Smooth muscle cell (in vitro differentiated cells): ENCODE measurements at regions not wholly inside any gene's neighbourhood (a gene's known extent, or its start where the extent isn't known, plus 50 kb on each side); places are given as distances from the start of the nearest gene placed in this dataset.

Source experiments
- DNase-seq: peaks from one replicate; lab custom pipeline; 2025; ENCODE audit not compliant: unreplicated experiment; lab: John Stamatoyannopoulos, UW
- H2AFZ ChIP-seq: fragments of 200-600 bp; sonication (generic); 2 replicates; pipeline ENCODE4 v1.6.0; 2016; ENCODE audit warnings: antibody characterized with exemption, low read depth, mild to moderate bottlenecking
- H3F3A ChIP-seq: fragments of 200-600 bp; sonication (generic); 2 replicates; pipeline ENCODE4 v1.6.0; 2017; ENCODE audit warnings: antibody characterized with exemption, low read depth
- H3K27ac ChIP-seq: fragments of 200-600 bp; sonication (generic); 2 replicates; pipeline ENCODE4 v1.5.1; 2016; ENCODE audit warnings: low read depth, mild to moderate bottlenecking
- H3K27me3 ChIP-seq: fragments of 200-600 bp; sonication (generic); 2 replicates; pipeline ENCODE4 v1.6.1; 2016; ENCODE audit warnings: low read depth, mild to moderate bottlenecking
- H3K36me3 ChIP-seq: fragments of 200-600 bp; sonication (generic); 2 replicates; pipeline ENCODE4 v1.5.1; 2016; ENCODE audit warnings: low read depth
- H3K4me1 ChIP-seq: fragments of 200-600 bp; sonication (generic); 2 replicates; pipeline ENCODE4 v1.5.1; 2016; ENCODE audit warnings: low read depth
- H3K4me2 ChIP-seq: fragments of 200-600 bp; sonication (generic); 2 replicates; pipeline ENCODE4 v1.6.0; 2016; ENCODE audit warnings: mild to moderate bottlenecking
- H3K4me3 ChIP-seq: fragments of 200-600 bp; sonication (generic); 2 replicates; pipeline ENCODE4 v1.5.1; 2016; ENCODE audit warnings: mild to moderate bottlenecking
- H3K79me2 ChIP-seq: fragments of 200-600 bp; sonication (generic); 2 replicates; pipeline ENCODE4 v1.6.0; 2016; ENCODE audit warnings: low read depth, mild to moderate bottlenecking
- H3K9ac ChIP-seq: fragments of 200-600 bp; sonication (generic); 2 replicates; pipeline ENCODE4 v1.6.0; 2016; ENCODE audit warnings: low read depth
- H3K9me3 ChIP-seq: fragments of 200-600 bp; sonication (generic); replicated peaks from 2 replicates; pipeline ENCODE4 v1.5.1; 2016; ENCODE audit warnings: low read depth
- H4K20me1 ChIP-seq: fragments of 200-600 bp; sonication (generic); 2 replicates; pipeline ENCODE4 v1.6.0; 2016; ENCODE audit warnings: low read depth
- CTCF ChIP-seq: fragments of 200-600 bp; sonication (generic); IDR thresholded peaks from 2 replicates; pipeline ENCODE4 v1.5.1; 2017; ENCODE audit warnings: borderline replicate concordance, mild to moderate bottlenecking, antibody characterized with exemption; ENCODE audit not compliant: insufficient read depth, poor library complexity, severe bottlenecking
- WGBS: methylation state at CpG from one replicate; pipeline ENCODE4 v1.1.7; 2016; ENCODE audit warnings: low lambda C conversion rate; 5-methylcytosine and 5-hydroxymethylcytosine counted together

GRCh38 chr14:30006695-30007094 lies 79.0 kb upstream of the PRKD1 start:
- no peak for DNase-seq
- Histone ChIP-seq H3K27me3 (no peaks in the 10 kb centered on the region), H3K9ac (no peak overlapping the region), H3K79me2 (no peaks in the 10 kb centered on the region), H2AFZ (no peak overlapping the region), H4K20me1 (no peaks in the 10 kb centered on the region), H3K4me1 (no peaks in the 10 kb centered on the region), H3F3A (no peaks in the 10 kb centered on the region), H3K27ac (no peak overlapping the region), H3K4me3 (no peak overlapping the region), H3K36me3 (no peaks in the 10 kb centered on the region), H3K4me2 (no peak overlapping the region), H3K9me3 (no peaks in the 10 kb centered on the region)
- 76% methylated on average over 2 of the region's 2 CpGs for WGBS
- no peak for TF ChIP-seq CTCF

- no peaks in the 10 kb centered on the region for H3F3A ChIP-seq
- 93% methylated on average over 2 of the region's 2 CpGs for WGBS
- H3K4me3 ChIP-seq: no peak overlapping the region
- no peaks in the 10 kb centered on the region for H3K79me2 ChIP-seq
- H3K4me1 ChIP-seq: no peaks in the 10 kb centered on the region
- no peaks in the 10 kb centered on the region for H3K27me3 ChIP-seq
- no peak overlapping the region for H3K9ac ChIP-seq
- H3K36me3 ChIP-seq: no peaks in the 10 kb centered on the region
- H3K4me2 ChIP-seq: no peak overlapping the region
- DNase-seq: no peak
- no peak overlapping the region for H3K27ac ChIP-seq
- no peaks in the 10 kb centered on the region for H3K9me3 ChIP-seq
- no peak overlapping the region for H2AFZ ChIP-seq
- no peaks in the 10 kb centered on the region for H4K20me1 ChIP-seq
- no peak for TF ChIP-seq CTCF
Measured at GRCh38 chr14:30015489-30015888, 87.8 kb upstream of the PRKD1 start.

- Histone ChIP-seq H3K4me2 (no peak overlapping the region), H3K27ac (no peak overlapping the region), H3K9me3 (no peaks in the 10 kb centered on the region), H3F3A (no peaks in the 10 kb centered on the region), H3K79me2 (no peaks in the 10 kb centered on the region), H3K27me3 (no peaks in the 10 kb centered on the region), H4K20me1 (no peaks in the 10 kb centered on the region), H3K9ac (no peak overlapping the region), H3K36me3 (no peaks in the 10 kb centered on the region), H3K4me1 (no peaks in the 10 kb centered on the region), H3K4me3 (no peak overlapping the region), H2AFZ (no peak overlapping the region)
- WGBS: 97% methylated on average over 1 of the region's 1 CpG
- no peak for DNase-seq
- TF ChIP-seq CTCF: no peak
Measured at GRCh38 chr14:30016002-30016401, 88.4 kb upstream of the PRKD1 start.

GRCh38 chr14:30017370-30017993 lies 89.8 kb upstream of the PRKD1 start:
- no peak overlapping the region for H3K4me3 ChIP-seq
- H3K36me3 ChIP-seq: no peaks in the 10 kb centered on the region
- no peaks in the 10 kb centered on the region for H3K4me1 ChIP-seq
- no peaks in the 10 kb centered on the region for H3K9me3 ChIP-seq
- TF ChIP-seq CTCF: no peak
- H4K20me1 ChIP-seq: no peaks in the 10 kb centered on the region
- no peaks in the 10 kb centered on the region for H3K79me2 ChIP-seq
- no peak for DNase-seq
- no peaks in the 10 kb centered on the region for H3K27me3 ChIP-seq
- H2AFZ ChIP-seq: no peak overlapping the region
- no peak overlapping the region for H3K27ac ChIP-seq
- H3F3A ChIP-seq: no peaks in the 10 kb centered on the region
- WGBS: 90% methylated on average over 2 of the region's 2 CpGs
- no peak overlapping the region for H3K9ac ChIP-seq
- no peak overlapping the region for H3K4me2 ChIP-seq
